Upper lobe of right lung (tissue), 1 donor: ENCODE measurements at regions not wholly inside any gene's neighbourhood (a gene's known extent, or its start where the extent isn't known, plus 50 kb on each side); places are given as distances from the start of the nearest gene placed in this dataset.

Source experiments
- ATAC-seq: fragments of 200-7000 bp; cut with Tn5 transposase; one replicate; pipeline ENCODE4 v1.9.1; 2020; ENCODE audit warnings: mild to moderate bottlenecking, moderate library complexity
- DNase-seq: peaks from one replicate; pipeline ENCODE4 v3.0.0-alpha.2; 2020
- H3K27ac ChIP-seq: fragments of 200-600 bp; one replicate; pipeline ENCODE4 v1.8.0; 2022
- H3K27me3 ChIP-seq: fragments of 200-600 bp; one replicate; pipeline ENCODE4 v1.8.0; 2022; ENCODE audit warnings: mild to moderate bottlenecking
- H3K36me3 ChIP-seq: fragments of 200-600 bp; one replicate; pipeline ENCODE4 v1.8.0; 2022
- H3K4me1 ChIP-seq: fragments of 200-600 bp; one replicate; pipeline ENCODE4 v1.8.0; 2022
- H3K4me3 ChIP-seq: fragments of 200-600 bp; one replicate; pipeline ENCODE4 v1.8.0; 2022; ENCODE audit warnings: mild to moderate bottlenecking
- H3K9me3 ChIP-seq: fragments of 200-600 bp; one replicate; pipeline ENCODE4 v1.8.0; 2022
- intact Hi-C: fragments of 100-400 bp; cut with DNase I; formaldehyde crosslinking; loops from one replicate; pipeline ENCODE4 v1.11.0; 2022
- TF ChIP-seq, protein P1 (sequence below): fragments of 200-600 bp; IDR thresholded peaks from one replicate; pipeline ENCODE4 v1.8.0; 2022; ENCODE audit warnings: antibody characterized with exemption
- donor health status: DM: no; HTN: yes; CAD: no; lungs with severe emphysema.

DNA sequence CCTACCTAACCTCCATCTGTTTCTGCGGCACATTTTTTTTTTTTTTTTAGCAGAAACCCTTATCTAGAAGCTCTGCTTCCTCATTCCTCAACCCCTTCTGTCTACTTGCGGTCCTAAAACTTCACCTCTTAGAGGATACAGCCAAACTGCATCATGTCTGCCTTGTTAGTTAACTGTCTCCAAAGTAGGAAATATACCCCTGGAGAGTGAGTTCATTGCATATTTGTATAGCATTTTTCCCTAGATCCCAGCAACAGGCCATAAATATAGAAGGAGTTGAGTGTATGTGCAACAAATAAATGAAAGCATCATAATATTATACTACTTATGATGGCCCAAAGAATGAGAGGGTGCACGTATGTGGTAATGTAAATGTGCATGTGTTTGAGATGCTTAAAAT lies 1288.6 kb upstream of the GJE1 start:
- no peaks in the 10 kb centered on the region for H3K9me3 ChIP-seq

DNA sequence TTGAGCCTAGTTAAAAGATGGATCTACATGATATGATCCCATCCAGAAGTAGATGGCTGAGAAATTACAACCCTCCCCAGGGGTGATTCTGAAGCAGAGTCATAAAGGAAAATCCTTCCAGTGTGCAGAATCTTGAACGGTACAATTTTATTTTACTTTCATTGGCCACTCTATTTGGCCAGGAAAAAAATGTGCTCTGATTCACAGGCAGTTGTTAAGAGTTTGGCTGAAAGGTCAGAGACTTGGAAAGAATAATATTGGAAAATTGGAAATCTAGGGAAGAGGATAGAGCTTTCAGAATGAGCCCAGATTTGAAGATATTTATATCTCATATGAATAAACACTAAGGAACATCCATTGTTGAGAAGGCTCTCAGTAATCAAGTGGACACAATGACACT lies 1299.3 kb upstream of the GJE1 start:
- no peak overlapping the region for H3K27ac ChIP-seq
- intact Hi-C loops = no loop called here
- ATAC-seq = no peak
- no peaks in the 10 kb centered on the region for H3K9me3 ChIP-seq
- no peaks in the 10 kb centered on the region for H3K27me3 ChIP-seq
- no peak overlapping the region for H3K4me3 ChIP-seq
- TF ChIP-seq, protein P1, sequence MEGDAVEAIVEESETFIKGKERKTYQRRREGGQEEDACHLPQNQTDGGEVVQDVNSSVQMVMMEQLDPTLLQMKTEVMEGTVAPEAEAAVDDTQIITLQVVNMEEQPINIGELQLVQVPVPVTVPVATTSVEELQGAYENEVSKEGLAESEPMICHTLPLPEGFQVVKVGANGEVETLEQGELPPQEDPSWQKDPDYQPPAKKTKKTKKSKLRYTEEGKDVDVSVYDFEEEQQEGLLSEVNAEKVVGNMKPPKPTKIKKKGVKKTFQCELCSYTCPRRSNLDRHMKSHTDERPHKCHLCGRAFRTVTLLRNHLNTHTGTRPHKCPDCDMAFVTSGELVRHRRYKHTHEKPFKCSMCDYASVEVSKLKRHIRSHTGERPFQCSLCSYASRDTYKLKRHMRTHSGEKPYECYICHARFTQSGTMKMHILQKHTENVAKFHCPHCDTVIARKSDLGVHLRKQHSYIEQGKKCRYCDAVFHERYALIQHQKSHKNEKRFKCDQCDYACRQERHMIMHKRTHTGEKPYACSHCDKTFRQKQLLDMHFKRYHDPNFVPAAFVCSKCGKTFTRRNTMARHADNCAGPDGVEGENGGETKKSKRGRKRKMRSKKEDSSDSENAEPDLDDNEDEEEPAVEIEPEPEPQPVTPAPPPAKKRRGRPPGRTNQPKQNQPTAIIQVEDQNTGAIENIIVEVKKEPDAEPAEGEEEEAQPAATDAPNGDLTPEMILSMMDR = no peak
- H3K36me3 ChIP-seq = no peaks in the 10 kb centered on the region
- H3K4me1 ChIP-seq = no peaks in the 10 kb centered on the region
- no peak for DNase-seq

More for the DNA sequence above, 1288.6 kb upstream of the GJE1 start:
- Histone ChIP-seq H3K27me3 (no peaks in the 10 kb centered on the region), H3K27ac (no peak overlapping the region), H3K4me1 (no peaks in the 10 kb centered on the region), H3K4me3 (no peak overlapping the region), H3K36me3 (no peaks in the 10 kb centered on the region)
- intact Hi-C loops = no loop called here
- DNase-seq = no peak
- TF ChIP-seq, protein P1 = no peak
- ATAC-seq = no peak

DNA sequence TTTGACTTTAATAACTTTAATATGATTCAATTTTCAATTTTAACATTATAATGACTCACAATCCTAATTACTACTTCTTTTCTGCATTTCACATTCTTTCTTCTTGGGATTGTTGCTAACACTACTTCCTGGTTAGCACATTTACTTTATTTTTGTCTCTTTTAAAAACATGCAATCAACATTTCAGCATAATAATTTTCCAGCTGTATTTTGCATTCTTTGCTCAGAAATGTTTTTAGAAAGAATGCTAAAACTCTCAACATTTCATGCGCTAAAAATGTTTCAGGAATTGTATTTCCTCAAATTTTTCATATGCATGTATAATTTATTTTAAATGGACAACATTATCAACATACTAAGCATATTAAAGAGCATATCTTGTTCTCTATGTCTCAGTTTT lies 1302.1 kb upstream of the GJE1 start:
- ATAC-seq (no peak), DNase-seq (no peak)
- Histone ChIP-seq H3K4me3 (no peak overlapping the region), H3K4me1 (no peaks in the 10 kb centered on the region), H3K9me3 (no peaks in the 10 kb centered on the region), H3K27me3 (no peaks in the 10 kb centered on the region), H3K27ac (no peak overlapping the region), H3K36me3 (no peaks in the 10 kb centered on the region)
- TF ChIP-seq, protein P1 = no peak
- intact Hi-C loops = no loop called here

DNA sequence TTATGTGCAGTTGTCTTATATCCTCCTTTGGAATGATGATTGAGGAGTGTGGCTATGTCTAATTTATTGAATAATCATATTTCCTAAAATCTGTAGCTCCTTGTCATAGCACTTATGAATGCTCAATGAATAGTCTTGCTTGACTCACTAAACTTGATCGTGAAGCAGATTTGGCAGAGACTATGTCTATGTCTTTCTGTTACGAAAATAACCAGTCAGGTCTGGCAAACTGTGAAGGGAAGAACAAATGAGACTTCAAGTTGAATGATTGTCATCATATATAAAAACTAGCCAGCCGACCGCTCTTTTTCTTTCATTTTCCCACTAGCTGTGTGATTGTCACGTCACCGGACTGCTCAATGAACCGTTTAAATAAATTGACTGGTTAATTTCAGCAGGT lies 1303.9 kb upstream of the GJE1 start:
- TF ChIP-seq, protein P1 = no peak
- H3K4me1 ChIP-seq = no peaks in the 10 kb centered on the region
- intact Hi-C loops = no loop called here
- H3K36me3 ChIP-seq = no peaks in the 10 kb centered on the region
- no peaks in the 10 kb centered on the region for H3K27me3 ChIP-seq
- H3K4me3 ChIP-seq = no peak overlapping the region
- no peak for DNase-seq
- H3K9me3 ChIP-seq = no peaks in the 10 kb centered on the region
- ATAC-seq = no peak
- H3K27ac ChIP-seq = no peak overlapping the region

DNA sequence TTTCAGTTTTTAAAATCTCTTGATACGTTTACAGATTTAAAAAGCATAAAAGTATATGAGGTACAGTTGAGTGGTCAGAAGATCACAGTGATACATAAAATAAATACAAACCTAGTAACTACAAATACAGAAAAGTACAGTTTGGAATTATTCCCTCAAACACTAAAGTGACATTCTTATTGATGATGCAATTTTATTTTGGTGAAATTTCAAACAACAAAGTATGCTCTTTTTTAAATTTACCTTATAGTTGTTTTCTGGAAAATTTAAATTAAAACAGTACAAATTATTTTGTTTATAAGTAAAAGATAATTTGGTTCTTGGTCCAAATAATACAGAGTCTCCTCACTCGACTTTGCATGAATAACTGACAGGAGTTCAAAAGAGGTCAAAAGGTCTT lies 1305.1 kb upstream of the GJE1 start:
- Histone ChIP-seq H3K4me3 (no peak overlapping the region), H3K9me3 (no peaks in the 10 kb centered on the region), H3K4me1 (no peaks in the 10 kb centered on the region), H3K36me3 (no peaks in the 10 kb centered on the region), H3K27me3 (no peaks in the 10 kb centered on the region), H3K27ac (no peak overlapping the region)
- intact Hi-C loops = no loop called here
- ATAC-seq (no peak), DNase-seq (no peak)
- TF ChIP-seq, protein P1 = no peak

DNA sequence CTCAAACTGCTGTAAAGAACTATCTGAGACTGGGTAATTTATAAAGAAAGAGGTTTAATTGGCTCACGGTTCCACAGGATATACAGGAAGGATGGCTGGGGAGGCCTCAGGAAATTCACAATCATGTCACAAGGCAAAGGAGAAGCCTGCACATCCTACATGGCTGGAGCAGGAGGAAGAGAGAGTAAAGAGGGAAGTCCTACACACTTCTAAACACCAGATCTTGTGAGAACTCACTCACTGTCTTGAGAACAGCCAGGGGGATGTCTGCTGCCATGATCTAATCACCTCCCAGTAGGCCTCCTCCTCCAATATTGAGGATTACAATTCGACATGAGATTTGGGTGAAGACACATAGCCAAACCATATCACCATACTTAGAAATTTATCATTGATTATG lies 1307.0 kb upstream of the GJE1 start:
- no peaks in the 10 kb centered on the region for H3K4me1 ChIP-seq
- no peaks in the 10 kb centered on the region for H3K27me3 ChIP-seq
- DNase-seq (no peak), ATAC-seq (peak; percentile 43)
- intact Hi-C loops = no loop called here
- no peaks in the 10 kb centered on the region for H3K36me3 ChIP-seq
- H3K9me3 ChIP-seq = no peaks in the 10 kb centered on the region
- H3K27ac ChIP-seq = no peak overlapping the region
- no peak overlapping the region for H3K4me3 ChIP-seq
- TF ChIP-seq, protein P1 = no peak
